Neural crest cell (in vitro differentiated cells): ENCODE measurements at regions not wholly inside any gene's neighbourhood (a gene's known extent, or its start where the extent isn't known, plus 50 kb on each side); places are given as distances from the start of the nearest gene placed in this dataset.
"Not testable (repeated sequence)": the region's sequence is repeated elsewhere in the genome, so short reads cannot be mapped to it uniquely, and the experiment has no call there.

Experiments used
- DNase-seq: peaks from one replicate; pipeline ENCODE4 v3.0.0; 2021; ENCODE audit warnings: low read depth, mixed read lengths, low spot score
- H3K27ac Mint-ChIP-seq: one replicate; pipeline ENCODE4 v1.8.0; 2021; ENCODE audit warnings: mild to moderate bottlenecking, mixed read lengths; ENCODE audit not compliant: unreplicated experiment
- H3K27me3 Mint-ChIP-seq: 2 replicates; pipeline ENCODE4 v1.8.0; 2021; ENCODE audit warnings: low read depth, mild to moderate bottlenecking, mixed read lengths
- H3K36me3 Mint-ChIP-seq: 2 replicates; pipeline ENCODE4 v1.8.0; 2021; ENCODE audit warnings: low read depth, mild to moderate bottlenecking, mixed read lengths
- H3K4me1 Mint-ChIP-seq: 2 replicates; pipeline ENCODE4 v1.8.0; 2021; ENCODE audit warnings: mixed read lengths
- H3K4me3 Mint-ChIP-seq: one replicate; pipeline ENCODE4 v1.8.0; 2021; ENCODE audit warnings: mild to moderate bottlenecking, mixed read lengths
- H3K9me3 Mint-ChIP-seq: 2 replicates; pipeline ENCODE4 v1.8.0; 2021; ENCODE audit warnings: mixed read lengths
- TF ChIP-seq, protein P1 (sequence below): fragments of 200-600 bp; sonication (generic); conservative IDR thresholded peaks from 2 replicates; pipeline ENCODE4 v1.5.0; 2021; ENCODE audit warnings: antibody characterized with exemption, mild to moderate bottlenecking

DNA sequence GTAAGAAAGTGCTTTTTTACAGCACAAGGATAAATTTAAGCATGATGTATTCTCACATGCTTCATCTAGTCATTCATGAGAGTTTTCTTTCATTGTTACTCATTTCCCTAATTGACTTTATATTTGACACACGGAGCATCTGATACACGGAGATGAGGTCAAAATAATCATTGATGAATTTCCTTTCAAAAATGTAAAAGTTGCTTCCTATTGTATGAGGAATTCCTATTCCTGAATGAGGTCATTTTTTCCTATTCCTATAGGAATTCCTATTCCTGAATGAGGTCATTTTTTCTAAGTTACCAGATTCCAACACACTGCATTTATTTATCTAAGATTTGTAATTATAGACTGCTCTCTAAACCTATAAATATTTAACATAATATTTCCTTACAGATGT lies 316.7 kb upstream of the KITLG start:
- TF ChIP-seq, protein P1, sequence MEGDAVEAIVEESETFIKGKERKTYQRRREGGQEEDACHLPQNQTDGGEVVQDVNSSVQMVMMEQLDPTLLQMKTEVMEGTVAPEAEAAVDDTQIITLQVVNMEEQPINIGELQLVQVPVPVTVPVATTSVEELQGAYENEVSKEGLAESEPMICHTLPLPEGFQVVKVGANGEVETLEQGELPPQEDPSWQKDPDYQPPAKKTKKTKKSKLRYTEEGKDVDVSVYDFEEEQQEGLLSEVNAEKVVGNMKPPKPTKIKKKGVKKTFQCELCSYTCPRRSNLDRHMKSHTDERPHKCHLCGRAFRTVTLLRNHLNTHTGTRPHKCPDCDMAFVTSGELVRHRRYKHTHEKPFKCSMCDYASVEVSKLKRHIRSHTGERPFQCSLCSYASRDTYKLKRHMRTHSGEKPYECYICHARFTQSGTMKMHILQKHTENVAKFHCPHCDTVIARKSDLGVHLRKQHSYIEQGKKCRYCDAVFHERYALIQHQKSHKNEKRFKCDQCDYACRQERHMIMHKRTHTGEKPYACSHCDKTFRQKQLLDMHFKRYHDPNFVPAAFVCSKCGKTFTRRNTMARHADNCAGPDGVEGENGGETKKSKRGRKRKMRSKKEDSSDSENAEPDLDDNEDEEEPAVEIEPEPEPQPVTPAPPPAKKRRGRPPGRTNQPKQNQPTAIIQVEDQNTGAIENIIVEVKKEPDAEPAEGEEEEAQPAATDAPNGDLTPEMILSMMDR: no peak
- Mint-ChIP-seq H3K36me3 (no peaks in the 10 kb centered on the region), H3K27ac (no peak overlapping the region)

DNA sequence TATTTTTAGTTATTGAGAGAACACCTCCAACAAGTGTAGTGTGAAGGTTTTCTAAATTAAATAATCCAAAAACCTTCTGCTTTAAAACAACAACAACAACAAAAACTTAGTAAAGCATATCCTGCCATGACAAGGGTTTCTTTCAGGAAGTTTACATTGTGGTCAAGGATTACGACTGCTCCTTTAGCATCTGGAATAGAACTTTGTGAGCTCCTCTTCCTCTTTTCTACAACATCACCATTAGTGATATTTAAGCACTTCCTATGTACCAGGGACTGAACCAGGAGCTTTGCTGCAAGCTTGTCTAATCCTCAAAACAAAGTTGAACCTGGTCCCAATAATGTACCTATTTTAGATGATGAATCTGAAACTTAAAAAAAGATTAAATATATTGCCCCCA lies 315.4 kb upstream of the KITLG start:
- Mint-ChIP-seq H3K27me3 (no peaks in the 10 kb centered on the region), H3K27ac (no peak overlapping the region), H3K36me3 (no peaks in the 10 kb centered on the region), H3K4me3 (no peak overlapping the region), H3K4me1 (peaks cover 5% of the 10 kb centered on the region), H3K9me3 (no peaks in the 10 kb centered on the region)
- TF ChIP-seq, protein P1: no peak
- DNase-seq: no peak

More for the DNA sequence above, 316.7 kb upstream of the KITLG start:
- Mint-ChIP-seq H3K4me1 (peaks cover 5% of the 10 kb centered on the region), H3K4me3 (no peak overlapping the region), H3K27me3 (no peaks in the 10 kb centered on the region), H3K9me3 (no peaks in the 10 kb centered on the region)
- DNase-seq: no peak

DNA sequence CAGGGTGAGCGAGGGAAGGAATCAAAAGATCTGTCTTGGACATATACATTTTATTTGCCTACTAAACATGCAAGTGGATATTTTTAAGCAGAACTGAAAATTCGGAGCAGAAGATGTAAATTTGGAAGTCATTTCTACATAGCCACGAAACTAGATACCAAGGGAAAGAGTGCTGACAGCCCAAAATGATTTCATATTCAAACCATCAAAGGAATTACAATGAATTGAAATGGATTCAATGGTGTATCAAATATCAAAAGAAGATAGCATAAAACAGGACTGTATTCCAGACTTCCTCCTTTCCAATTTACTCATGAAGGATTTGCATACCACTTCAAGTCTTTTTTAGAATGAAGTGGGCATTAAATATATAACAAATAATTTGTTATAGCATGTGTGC lies 313.5 kb upstream of the KITLG start:
- H3K4me1 Mint-ChIP-seq: peaks cover 5% of the 10 kb centered on the region
- no peak overlapping the region for H3K4me3 Mint-ChIP-seq
- no peaks in the 10 kb centered on the region for H3K36me3 Mint-ChIP-seq
- H3K27ac Mint-ChIP-seq: no peak overlapping the region
- no peaks in the 10 kb centered on the region for H3K9me3 Mint-ChIP-seq
- TF ChIP-seq, protein P1: no peak
- no peak for DNase-seq
- no peaks in the 10 kb centered on the region for H3K27me3 Mint-ChIP-seq

DNA sequence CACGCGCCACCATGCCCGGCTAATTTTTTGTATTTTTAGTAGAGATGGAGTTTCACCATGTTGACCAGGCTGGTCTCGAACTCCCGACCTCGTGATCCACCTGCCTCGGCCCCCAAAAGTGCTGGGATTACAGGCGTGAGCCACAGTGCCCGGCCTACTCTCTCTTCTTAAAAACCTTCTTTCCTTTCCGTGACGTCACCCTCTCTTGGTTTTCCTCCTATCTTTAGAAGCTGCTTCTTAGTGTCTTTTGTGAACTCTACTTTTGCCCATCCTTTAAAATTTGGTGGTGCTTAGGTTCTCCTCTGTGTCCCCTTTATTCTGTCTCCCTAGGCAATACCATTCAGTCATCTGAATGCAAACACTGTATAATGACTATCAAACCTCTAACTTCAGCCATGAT lies 311.2 kb upstream of the KITLG start:
- not testable (repeated sequence) for H3K36me3 Mint-ChIP-seq, DNase-seq, H3K27me3 Mint-ChIP-seq, H3K9me3 Mint-ChIP-seq, H3K4me1 Mint-ChIP-seq, H3K4me3 Mint-ChIP-seq, H3K27ac Mint-ChIP-seq

DNA sequence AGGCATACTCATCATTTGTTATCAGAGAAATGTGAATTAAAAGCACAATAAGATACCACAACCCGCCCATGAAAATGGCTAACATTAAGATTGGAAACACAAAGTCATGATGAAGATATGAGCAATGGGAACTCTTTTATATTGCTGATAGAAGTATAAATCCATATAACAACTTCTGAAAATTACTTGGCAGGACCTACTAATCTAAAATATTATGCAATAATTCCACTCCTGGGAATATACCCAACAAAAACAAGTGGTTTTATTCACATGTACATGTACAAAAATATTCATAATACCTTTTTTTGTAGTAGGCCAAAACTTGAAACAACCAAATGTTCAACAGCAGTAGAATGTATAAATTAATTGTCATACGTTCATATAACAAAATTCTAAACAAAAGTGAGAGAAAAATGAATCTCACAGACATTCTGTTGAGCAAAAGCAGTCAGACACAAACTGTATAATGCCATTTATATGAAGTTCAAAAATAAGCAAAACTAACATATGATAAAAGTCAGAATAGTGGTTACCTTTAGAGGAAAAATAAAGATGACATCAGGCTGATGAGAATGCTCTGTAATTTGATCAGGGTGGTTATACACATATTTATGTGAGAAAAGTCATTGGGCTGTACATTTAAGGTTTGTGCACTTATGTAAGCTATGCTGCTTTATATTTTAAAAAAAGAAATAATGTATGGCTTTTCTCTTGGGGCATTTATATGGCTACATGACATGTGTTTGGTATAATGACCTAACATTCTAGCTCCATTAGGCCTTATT lies 309.2 kb upstream of the KITLG start:
- no peaks in the 10 kb centered on the region for H3K36me3 Mint-ChIP-seq
- no peaks in the 10 kb centered on the region for H3K4me1 Mint-ChIP-seq
- peaks cover 2% of the 10 kb centered on the region for H3K9me3 Mint-ChIP-seq
- DNase-seq: no peak
- no peak overlapping the region for H3K27ac Mint-ChIP-seq
- no peaks in the 10 kb centered on the region for H3K27me3 Mint-ChIP-seq
- no peak overlapping the region for H3K4me3 Mint-ChIP-seq
- TF ChIP-seq, protein P1: no peak

DNA sequence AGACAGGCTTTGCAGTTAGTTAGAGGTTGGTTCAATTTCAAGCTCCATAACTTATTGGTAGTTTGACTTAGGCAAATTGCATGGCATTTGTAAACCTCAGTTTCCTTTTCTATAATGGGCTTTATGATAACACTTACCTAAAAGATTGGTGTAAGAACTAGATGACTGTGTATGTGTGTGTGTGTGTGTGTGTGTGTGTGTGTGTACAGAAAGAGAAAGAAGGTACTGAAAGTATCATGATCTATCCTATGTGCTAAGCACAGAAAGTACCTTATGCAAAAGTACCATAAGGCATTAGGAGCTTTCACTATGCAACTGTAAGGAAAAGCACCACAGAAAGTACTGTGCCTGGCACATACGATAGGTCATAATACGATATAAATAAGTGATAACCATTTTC lies 304.3 kb upstream of the KITLG start:
- Mint-ChIP-seq H3K4me3 (no peak overlapping the region), H3K27me3 (no peaks in the 10 kb centered on the region), H3K27ac (no peak overlapping the region), H3K36me3 (no peaks in the 10 kb centered on the region), H3K9me3 (peaks cover 2% of the 10 kb centered on the region), H3K4me1 (no peaks in the 10 kb centered on the region)
- TF ChIP-seq, protein P1: no peak
- DNase-seq: no peak
